Breast epithelium (tissue), 4 donors: ENCODE measurements at regions not wholly inside any gene's neighbourhood (a gene's known extent, or its start where the extent isn't known, plus 50 kb on each side); places are given as distances from the start of the nearest gene placed in this dataset.

ENCODE experiments used
- DNase-seq, 2 donors: peaks; one replicate each; pipeline ENCODE4 v3.0.0-alpha.2; 2019; ENCODE audit warnings: low spot score in 2 of 2
- H3K27ac ChIP-seq, 2 donors: fragments of 200-600 bp; sonication (generic) in 1 of 2; one replicate each; pipeline ENCODE4 v1.5.1; 2016 to 2019; ENCODE audit warnings: mild to moderate bottlenecking in 1 of 2
- H3K27me3 ChIP-seq, 2 donors: fragments of 200-600 bp; sonication (generic) in 1 of 2; one replicate each; pipeline versions ENCODE4 v1.5.1 to v1.6.0; 2017 to 2019; ENCODE audit warnings: control low read depth in 1 of 2, mild to moderate bottlenecking in 1 of 2
- H3K36me3 ChIP-seq: fragments of 200-600 bp; one replicate; pipeline ENCODE4 v1.5.1; 2019
- H3K4me1 ChIP-seq, 2 donors: fragments of 200-600 bp; sonication (generic); one replicate each; pipeline ENCODE4 v1.5.1; 2016 to 2019; ENCODE audit warnings: control low read depth in 1 of 2
- H3K4me3 ChIP-seq, 3 donors: fragments of 200-600 bp; sonication (generic); 1 replicate in 2 of 3; 2 replicates in 1 of 3; pipeline ENCODE4 v1.5.1; 2016 to 2019; ENCODE audit warnings: mild to moderate bottlenecking in 3 of 3, moderate library complexity in 2 of 3
- H3K9me3 ChIP-seq, 2 donors: fragments of 200-600 bp; sonication (generic) in 1 of 2; one replicate each; pipeline ENCODE4 v1.5.1; 2016 to 2019; ENCODE audit warnings: control low read depth in 1 of 2
- POLR2A ChIP-seq: fragments of 450-650 bp; IDR thresholded peaks from one replicate; pipeline ENCODE4 v1.6.1; 2016; ENCODE audit warnings: antibody characterized with exemption, mild to moderate bottlenecking, moderate library complexity
- POLR2AphosphoS5 ChIP-seq, 3 donors: sonication (generic); formaldehyde crosslinking; IDR thresholded peaks; one replicate each; pipeline ENCODE4 v1.6.1; 2017; ENCODE audit warnings: antibody characterized with exemption in 3 of 3
- intact Hi-C: fragments of 100-400 bp; cut with DNase I; formaldehyde crosslinking; loops from one replicate; pipeline ENCODE4 v1.15.1; 2023; ENCODE audit warnings: low total_unique reads
- TF ChIP-seq, protein P1 (sequence below), 3 donors: fragments of 450-650 bp; IDR thresholded peaks; one replicate each; pipeline ENCODE4 v1.5.1; 2016 to 2017; ENCODE audit warnings: antibody characterized with exemption in 3 of 3, mild to moderate bottlenecking in 3 of 3, moderate library complexity in 3 of 3

DNA sequence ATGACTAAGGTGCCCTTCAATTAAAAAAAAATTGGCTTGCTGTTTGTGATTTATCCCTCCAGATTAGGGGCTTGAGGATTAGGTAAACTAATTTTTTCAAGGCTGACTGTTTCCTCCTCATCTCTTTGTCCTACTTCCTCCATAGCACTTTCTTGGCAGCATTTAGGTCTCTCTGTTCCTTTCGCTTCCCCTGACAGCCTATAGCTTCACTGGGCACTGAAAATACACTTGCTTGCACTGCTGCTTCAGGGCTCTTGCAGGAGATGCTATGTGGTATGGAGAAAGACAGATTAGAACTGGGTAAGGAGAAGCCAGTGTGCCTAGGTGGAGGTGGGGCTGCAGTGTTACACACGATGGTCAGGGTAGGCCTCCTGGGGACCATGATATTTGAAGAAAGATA lies 112.3 kb upstream of the SFRP2 start:
- H3K36me3 ChIP-seq, result no peaks in the 10 kb centered on the region
- H3K4me1 ChIP-seq, result no peaks in the 10 kb centered on the region
- H3K27me3 ChIP-seq, result no peaks in the 10 kb centered on the region
- H3K4me3 ChIP-seq, result no peak overlapping the region
- no peak overlapping the region for H3K27ac ChIP-seq
- no peaks in the 10 kb centered on the region for H3K9me3 ChIP-seq
- no peak for DNase-seq
- intact Hi-C loops, result no loop called here
- TF ChIP-seq POLR2AphosphoS5 (IDR thresholded peaks at IDR 0.05) (no peak), POLR2A (no peak)
- TF ChIP-seq, protein P1, sequence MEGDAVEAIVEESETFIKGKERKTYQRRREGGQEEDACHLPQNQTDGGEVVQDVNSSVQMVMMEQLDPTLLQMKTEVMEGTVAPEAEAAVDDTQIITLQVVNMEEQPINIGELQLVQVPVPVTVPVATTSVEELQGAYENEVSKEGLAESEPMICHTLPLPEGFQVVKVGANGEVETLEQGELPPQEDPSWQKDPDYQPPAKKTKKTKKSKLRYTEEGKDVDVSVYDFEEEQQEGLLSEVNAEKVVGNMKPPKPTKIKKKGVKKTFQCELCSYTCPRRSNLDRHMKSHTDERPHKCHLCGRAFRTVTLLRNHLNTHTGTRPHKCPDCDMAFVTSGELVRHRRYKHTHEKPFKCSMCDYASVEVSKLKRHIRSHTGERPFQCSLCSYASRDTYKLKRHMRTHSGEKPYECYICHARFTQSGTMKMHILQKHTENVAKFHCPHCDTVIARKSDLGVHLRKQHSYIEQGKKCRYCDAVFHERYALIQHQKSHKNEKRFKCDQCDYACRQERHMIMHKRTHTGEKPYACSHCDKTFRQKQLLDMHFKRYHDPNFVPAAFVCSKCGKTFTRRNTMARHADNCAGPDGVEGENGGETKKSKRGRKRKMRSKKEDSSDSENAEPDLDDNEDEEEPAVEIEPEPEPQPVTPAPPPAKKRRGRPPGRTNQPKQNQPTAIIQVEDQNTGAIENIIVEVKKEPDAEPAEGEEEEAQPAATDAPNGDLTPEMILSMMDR (IDR thresholded peaks at IDR 0.05), result no peak

DNA sequence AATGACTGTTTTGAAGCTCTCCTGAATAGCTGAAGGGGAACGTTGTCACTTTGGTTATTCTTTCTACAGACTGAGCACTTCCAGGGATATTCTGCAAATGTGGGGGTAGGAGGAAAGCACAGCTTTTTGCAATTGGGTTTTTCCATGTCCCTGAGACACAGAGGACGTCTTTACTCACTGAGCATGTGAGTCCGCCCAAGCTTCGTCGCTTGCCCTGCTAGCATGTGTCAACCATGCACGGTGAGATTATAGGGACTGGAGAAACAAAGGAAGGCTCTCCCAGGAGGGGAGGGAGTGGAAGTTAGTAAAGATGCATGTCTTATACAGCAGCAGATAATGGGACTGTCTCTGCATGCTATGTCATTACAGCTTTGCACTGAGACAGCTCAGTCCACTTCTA lies 111.5 kb upstream of the SFRP2 start:
- H3K4me3 ChIP-seq, result no peak overlapping the region
- intact Hi-C loops, result no loop called here
- no peaks in the 10 kb centered on the region for H3K27me3 ChIP-seq
- H3K36me3 ChIP-seq, result no peaks in the 10 kb centered on the region
- DNase-seq, result no peak
- no peaks in the 10 kb centered on the region for H3K9me3 ChIP-seq
- H3K27ac ChIP-seq, result no peak overlapping the region
- no peaks in the 10 kb centered on the region for H3K4me1 ChIP-seq
- TF ChIP-seq, protein P1 (IDR thresholded peaks at IDR 0.05), result no peak

DNA sequence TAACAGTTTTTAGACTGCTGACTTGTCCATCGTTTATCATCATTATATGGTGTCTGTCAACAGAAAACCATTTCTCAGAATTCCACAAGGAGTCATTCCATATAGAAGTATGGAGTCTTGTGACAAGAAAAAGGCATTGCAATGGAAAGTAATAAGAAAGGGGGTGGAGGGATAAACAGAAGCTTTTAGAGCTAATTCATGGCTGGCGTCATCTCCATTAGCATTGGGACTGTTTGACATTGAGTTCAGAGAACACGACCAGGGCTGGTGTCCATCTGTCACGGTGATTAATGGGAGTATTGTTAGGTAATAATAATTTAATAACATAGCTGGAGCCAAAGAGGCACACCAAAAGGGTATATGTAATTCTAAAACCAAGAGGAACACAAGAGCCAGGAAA lies 101.9 kb upstream of the SFRP2 start:
- Histone ChIP-seq H3K4me3 (no peak overlapping the region), H3K27me3 (no peaks in the 10 kb centered on the region), H3K9me3 (no peaks in the 10 kb centered on the region), H3K27ac (no peak overlapping the region), H3K4me1 (no peaks in the 10 kb centered on the region), H3K36me3 (no peaks in the 10 kb centered on the region)
- TF ChIP-seq POLR2A (no peak), POLR2AphosphoS5 (IDR thresholded peaks at IDR 0.05) (no peak)
- TF ChIP-seq, protein P1 (IDR thresholded peaks at IDR 0.05), result no peak
- DNase-seq, result no peak
- intact Hi-C loops, result no loop called here

DNA sequence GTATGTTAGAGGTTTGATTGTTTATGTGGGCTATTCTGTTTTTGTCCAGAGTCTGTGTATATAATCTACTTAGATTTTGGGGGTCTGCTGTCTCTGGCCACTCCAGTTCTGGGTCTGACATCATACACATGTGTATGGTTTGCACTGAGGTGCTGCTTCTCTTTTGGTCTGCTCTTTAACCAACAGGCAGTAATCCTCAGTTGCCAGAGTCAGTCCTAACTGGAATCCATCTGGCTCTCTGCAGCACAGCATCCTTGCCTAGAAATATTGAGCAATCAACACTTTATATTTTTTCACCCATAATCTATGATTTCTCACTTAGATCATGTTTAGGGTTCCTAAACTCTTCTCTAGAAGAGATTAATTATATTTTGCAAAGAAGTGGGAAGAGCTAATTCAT lies 98.3 kb upstream of the SFRP2 start:
- intact Hi-C loops, result no loop called here
- H3K4me3 ChIP-seq, result no peak overlapping the region

DNA sequence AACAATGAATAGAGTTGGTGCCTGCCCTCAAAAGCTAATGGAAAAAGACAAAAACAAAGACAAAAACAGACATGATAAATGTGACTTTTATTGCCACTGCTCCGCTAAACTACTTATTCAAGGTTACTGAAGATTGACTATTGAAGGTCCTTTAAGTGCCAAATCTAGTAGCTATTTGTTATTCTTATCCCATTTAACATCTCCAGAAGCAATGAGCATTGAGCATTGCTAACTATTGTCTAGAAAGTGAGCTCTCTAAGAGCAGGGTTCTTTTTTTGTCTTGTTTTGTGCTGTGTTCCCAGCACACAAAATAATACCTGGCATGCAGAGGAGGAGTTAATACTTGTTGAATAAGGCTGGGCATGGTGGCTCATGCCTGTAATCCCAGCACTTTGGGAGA lies 95.4 kb upstream of the SFRP2 start:
- TF ChIP-seq, protein P1 (IDR thresholded peaks at IDR 0.05), result no peak
- TF ChIP-seq POLR2AphosphoS5 (IDR thresholded peaks at IDR 0.05) (no peak), POLR2A (no peak)
- Histone ChIP-seq H3K4me1 (no peaks in the 10 kb centered on the region), H3K36me3 (no peaks in the 10 kb centered on the region), H3K4me3 (no peak overlapping the region), H3K27ac (no peak overlapping the region), H3K27me3 (no peaks in the 10 kb centered on the region), H3K9me3 (peaks cover 12 to 16% of the 10 kb centered on the region in 2 donors)
- DNase-seq, result no peak
- intact Hi-C loops, result no loop called here

More for the DNA sequence above, 98.3 kb upstream of the SFRP2 start:
- DNase-seq, result no peak
- Histone ChIP-seq H3K27ac (no peak overlapping the region), H3K4me1 (no peaks in the 10 kb centered on the region), H3K9me3 (no peaks in the 10 kb centered on the region), H3K27me3 (no peaks in the 10 kb centered on the region), H3K36me3 (no peaks in the 10 kb centered on the region)
- TF ChIP-seq POLR2A, result no peak
- TF ChIP-seq, protein P1 (IDR thresholded peaks at IDR 0.05), result no peak
- TF ChIP-seq POLR2AphosphoS5 (IDR thresholded peaks at IDR 0.05), result no peak
